ENCODE measurements at regions not wholly inside any gene's neighbourhood (a gene's known extent, or its start where the extent isn't known, plus 50 kb on each side); places are given as distances from the start of the nearest gene placed in this dataset.
A peak's percentile ranks its signal among the peaks of the same experiment; 100 is the strongest.

- Histone ChIP-seq H3K4me1 (no peaks in the 10 kb centered on the region), H3K9me3 (no peaks in the 10 kb centered on the region), H3K4me3 (ENCODE audit: low read depth, low read length) (no peak overlapping the region), H3K36me3 (ENCODE audit: control insufficient read depth, insufficient read depth, low read length) (no peaks in the 10 kb centered on the region), H3K27me3 (replicated peaks; ENCODE audit: control insufficient read depth, insufficient read depth, low read length) (no peaks in the 10 kb centered on the region)
- Mint-ChIP-seq H3K4me3 (ENCODE audit: unreplicated experiment) (no peak overlapping the region), H3K9me3 (ENCODE audit: unreplicated experiment) (no peaks in the 10 kb centered on the region), H3K27ac (ENCODE audit: unreplicated experiment) (no peak overlapping the region), H3K4me1 (ENCODE audit: low read depth, unreplicated experiment) (no peaks in the 10 kb centered on the region), H3K36me3 (ENCODE audit: insufficient read depth, unreplicated experiment) (no peaks in the 10 kb centered on the region), H3K27me3 (ENCODE audit: insufficient read depth, unreplicated experiment) (peaks cover 19% of the 10 kb centered on the region)
- TF ChIP-seq CTCF (IDR thresholded peaks at IDR 0.05; ENCODE audit: insufficient read depth in 1 of 2, low read depth in 1 of 2, low read length in 1 of 2, severe bottlenecking in 1 of 2, unreplicated experiment in 1 of 2) = no peak
- DNase-seq = no peak
- CTCF ChIA-PET = no interaction called here
- intact Hi-C loops (cut with micrococcal nuclease; ENCODE audit: unreplicated experiment) = no loop called here
- no TSS peak for BruUV-seq (replicated peaks)
- POLR2A ChIA-PET = interaction anchor here (0.6 kb wide), 1 partner anchor 10 kb away, joined by 8 read pairs; no protein-coding TSS in a partner anchor
Measured at GRCh38 chr20:52346797-52347196, 155.2 kb upstream of the ZFP64 start.

- Mint-ChIP-seq H3K4me1 (ENCODE audit: low read depth, unreplicated experiment) (no peaks in the 10 kb centered on the region), H3K36me3 (ENCODE audit: insufficient read depth, unreplicated experiment) (no peaks in the 10 kb centered on the region), H3K27ac (ENCODE audit: unreplicated experiment) (no peak overlapping the region), H3K9me3 (ENCODE audit: unreplicated experiment) (peaks cover 9% of the 10 kb centered on the region), H3K27me3 (ENCODE audit: insufficient read depth, unreplicated experiment) (peaks cover 7% of the 10 kb centered on the region), H3K4me3 (ENCODE audit: unreplicated experiment) (no peak overlapping the region)
- H3K4me3 ChIP-seq (ENCODE audit: low read depth, low read length) = no peak overlapping the region
- H3K27me3 ChIP-seq (replicated peaks; ENCODE audit: control insufficient read depth, insufficient read depth, low read length) = no peaks in the 10 kb centered on the region
- intact Hi-C loops (cut with micrococcal nuclease; ENCODE audit: unreplicated experiment) = no loop called here
- BruUV-seq (replicated peaks) = no TSS peak
- TF ChIP-seq CTCF (IDR thresholded peaks at IDR 0.05; ENCODE audit: insufficient read depth in 1 of 2, low read depth in 1 of 2, low read length in 1 of 2, severe bottlenecking in 1 of 2, unreplicated experiment in 1 of 2) = no peak
- no peaks in the 10 kb centered on the region for H3K36me3 ChIP-seq (ENCODE audit: control insufficient read depth, insufficient read depth, low read length)
- CTCF ChIA-PET = interaction anchor here (0.8 kb wide), 1 partner anchor 9 kb away, joined by 3 read pairs; no protein-coding TSS in a partner anchor
- POLR2A ChIA-PET = interaction anchor here (0.5 kb wide), 1 partner anchor 1599 kb away, joined by 5 read pairs; no protein-coding TSS in a partner anchor
- H3K4me1 ChIP-seq = no peaks in the 10 kb centered on the region
- DNase-seq = no peak
- peaks cover 5% of the 10 kb centered on the region; the same call in 1 of the 2 replicates for H3K9me3 ChIP-seq
Measured at GRCh38 chr20:52342913-52343312, 151.3 kb upstream of the ZFP64 start.

GRCh38 chr20:52340036-52340634 lies 148.6 kb upstream of the ZFP64 start:
- POLR2A ChIA-PET = interaction anchor here (0.6 kb wide), 1 partner anchor 150 kb away, joined by 3 read pairs; no protein-coding TSS in a partner anchor
- CTCF ChIA-PET = interaction anchor here (0.6 kb wide), 1 partner anchor 115 kb away, joined by 3 read pairs; no protein-coding TSS in a partner anchor
- Histone ChIP-seq H3K27me3 (replicated peaks; ENCODE audit: control insufficient read depth, insufficient read depth, low read length) (no peaks in the 10 kb centered on the region), H3K36me3 (ENCODE audit: control insufficient read depth, insufficient read depth, low read length) (no peaks in the 10 kb centered on the region), H3K4me1 (no peaks in the 10 kb centered on the region), H3K4me3 (ENCODE audit: low read depth, low read length) (peak overlapping the region; percentile 26), H3K9me3 (peaks cover 8% of the 10 kb centered on the region; the same call in 1 of the 2 replicates)
- no peaks in the 10 kb centered on the region for H3K36me3 Mint-ChIP-seq (ENCODE audit: insufficient read depth, unreplicated experiment)
- DNase-seq = peak; percentile 73 to 76
- H3K9me3 Mint-ChIP-seq (ENCODE audit: unreplicated experiment) = peaks cover 13% of the 10 kb centered on the region
- intact Hi-C loops (cut with micrococcal nuclease; ENCODE audit: unreplicated experiment) = no loop called here
- H3K27ac Mint-ChIP-seq (ENCODE audit: unreplicated experiment) = peak overlapping the region; percentile 8
- no peak for TF ChIP-seq CTCF (IDR thresholded peaks at IDR 0.05; ENCODE audit: insufficient read depth in 1 of 2, low read depth in 1 of 2, low read length in 1 of 2, severe bottlenecking in 1 of 2, unreplicated experiment in 1 of 2)
- peak overlapping the region; percentile 70 for H3K4me3 Mint-ChIP-seq (ENCODE audit: unreplicated experiment)
- BruUV-seq (replicated peaks) = no TSS peak
- H3K4me1 Mint-ChIP-seq (ENCODE audit: low read depth, unreplicated experiment) = no peaks in the 10 kb centered on the region
- peaks cover 11% of the 10 kb centered on the region for H3K27me3 Mint-ChIP-seq (ENCODE audit: insufficient read depth, unreplicated experiment)
